Loucy (cell line): ENCODE measurements at regions not wholly inside any gene's neighbourhood (a gene's known extent, or its start where the extent isn't known, plus 50 kb on each side); places are given as distances from the start of the nearest gene placed in this dataset.

Experiments
- EZH2phosphoT487 ChIP-seq: fragments of 200-600 bp; IDR thresholded peaks from 2 replicates; pipeline ENCODE4 v1.6.1; 2018; ENCODE audit warnings: antibody characterized with exemption, mild to moderate bottlenecking, moderate library complexity, borderline replicate concordance
- TF ChIP-seq, protein P1 (sequence below): fragments of 200-600 bp; sonication (generic); conservative IDR thresholded peaks from 2 replicates; pipeline ENCODE4 v1.5.1; 2014; ENCODE audit warnings: mild to moderate bottlenecking, antibody characterized with exemption, low read length

DNA sequence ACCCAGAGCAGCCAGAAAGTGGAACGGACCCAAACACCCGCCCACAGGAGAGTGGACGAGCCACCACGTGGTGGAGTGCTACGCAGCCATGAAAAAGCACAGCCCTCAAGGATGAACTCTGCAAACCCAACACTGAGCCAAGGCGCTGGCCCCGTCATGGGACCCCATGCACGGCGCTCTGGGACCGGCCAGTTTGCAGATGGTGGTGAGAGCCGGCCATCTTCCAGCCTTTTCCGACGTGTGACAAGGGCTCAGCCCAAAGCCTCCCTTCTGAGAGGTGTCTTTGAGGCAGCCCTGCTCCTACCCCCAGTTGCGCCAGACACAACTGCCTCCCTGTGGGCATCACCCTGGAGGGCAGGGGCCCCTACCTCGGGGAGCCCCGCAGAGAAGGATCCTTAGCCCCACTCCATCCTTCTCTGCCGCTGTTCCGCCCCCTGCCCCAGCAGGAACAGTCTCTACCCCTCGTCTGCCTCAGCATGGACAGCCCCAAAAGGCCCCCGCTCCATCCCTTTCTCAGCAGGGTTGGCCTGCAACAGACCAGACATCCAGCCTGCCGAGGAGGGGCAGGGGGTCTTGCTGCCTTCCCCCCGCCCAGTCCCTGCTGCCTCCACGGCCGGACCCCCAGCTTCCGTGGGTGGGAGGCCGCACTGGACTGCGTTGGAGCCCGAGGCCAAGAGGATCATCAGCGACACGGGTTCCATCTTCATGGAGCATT is 75.7 kb downstream of the MICALL2 start:
- TF ChIP-seq, protein P1, sequence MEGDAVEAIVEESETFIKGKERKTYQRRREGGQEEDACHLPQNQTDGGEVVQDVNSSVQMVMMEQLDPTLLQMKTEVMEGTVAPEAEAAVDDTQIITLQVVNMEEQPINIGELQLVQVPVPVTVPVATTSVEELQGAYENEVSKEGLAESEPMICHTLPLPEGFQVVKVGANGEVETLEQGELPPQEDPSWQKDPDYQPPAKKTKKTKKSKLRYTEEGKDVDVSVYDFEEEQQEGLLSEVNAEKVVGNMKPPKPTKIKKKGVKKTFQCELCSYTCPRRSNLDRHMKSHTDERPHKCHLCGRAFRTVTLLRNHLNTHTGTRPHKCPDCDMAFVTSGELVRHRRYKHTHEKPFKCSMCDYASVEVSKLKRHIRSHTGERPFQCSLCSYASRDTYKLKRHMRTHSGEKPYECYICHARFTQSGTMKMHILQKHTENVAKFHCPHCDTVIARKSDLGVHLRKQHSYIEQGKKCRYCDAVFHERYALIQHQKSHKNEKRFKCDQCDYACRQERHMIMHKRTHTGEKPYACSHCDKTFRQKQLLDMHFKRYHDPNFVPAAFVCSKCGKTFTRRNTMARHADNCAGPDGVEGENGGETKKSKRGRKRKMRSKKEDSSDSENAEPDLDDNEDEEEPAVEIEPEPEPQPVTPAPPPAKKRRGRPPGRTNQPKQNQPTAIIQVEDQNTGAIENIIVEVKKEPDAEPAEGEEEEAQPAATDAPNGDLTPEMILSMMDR, result no peak
- TF ChIP-seq EZH2phosphoT487, result no peak
